ENCODE measurements at regions not wholly inside any gene's neighbourhood (a gene's known extent, or its start where the extent isn't known, plus 50 kb on each side); places are given as distances from the start of the nearest gene placed in this dataset.

DNA sequence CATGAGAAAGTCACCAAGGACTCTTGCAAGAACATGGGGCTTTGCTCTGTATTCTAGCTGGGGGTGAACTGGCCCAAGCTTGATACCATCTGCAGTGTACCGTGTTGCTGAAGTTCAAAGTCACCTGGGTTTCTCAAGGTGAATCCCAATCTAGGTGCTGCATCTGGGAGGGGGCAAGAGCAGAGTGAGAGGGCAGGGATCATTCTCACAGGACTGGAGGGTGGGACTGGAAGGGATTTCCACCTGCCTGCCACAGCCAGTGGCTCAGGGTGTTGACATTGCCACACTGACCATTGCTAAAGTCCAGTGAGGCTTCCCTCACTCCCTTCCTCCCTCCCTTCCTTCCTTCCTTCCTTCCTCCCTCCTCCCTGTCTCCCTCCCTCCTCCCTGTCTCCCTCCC is 98.7 kb downstream of the MYCN start:
- TF ChIP-seq ARNTL (CRISPR knock-in tag; IDR thresholded peaks at IDR 0.05; ENCODE audit: borderline replicate concordance, low read depth): no peak
- TF ChIP-seq ESRRG (CRISPR knock-in tag; IDR thresholded peaks at IDR 0.05): no peak
- TF ChIP-seq RARB (CRISPR knock-in tag; IDR thresholded peaks at IDR 0.05): no peak
- TF ChIP-seq ZFP3 (CRISPR knock-in tag; IDR thresholded peaks at IDR 0.05): no peak
- TF ChIP-seq ISL1 (CRISPR knock-in tag; IDR thresholded peaks at IDR 0.05): no peak
- no peak for TF ChIP-seq ZNF8 (CRISPR knock-in tag; IDR thresholded peaks at IDR 0.05)
- no peak for TF ChIP-seq CSDC2 (CRISPR knock-in tag; IDR thresholded peaks at IDR 0.05)
- TF ChIP-seq, protein P1, sequence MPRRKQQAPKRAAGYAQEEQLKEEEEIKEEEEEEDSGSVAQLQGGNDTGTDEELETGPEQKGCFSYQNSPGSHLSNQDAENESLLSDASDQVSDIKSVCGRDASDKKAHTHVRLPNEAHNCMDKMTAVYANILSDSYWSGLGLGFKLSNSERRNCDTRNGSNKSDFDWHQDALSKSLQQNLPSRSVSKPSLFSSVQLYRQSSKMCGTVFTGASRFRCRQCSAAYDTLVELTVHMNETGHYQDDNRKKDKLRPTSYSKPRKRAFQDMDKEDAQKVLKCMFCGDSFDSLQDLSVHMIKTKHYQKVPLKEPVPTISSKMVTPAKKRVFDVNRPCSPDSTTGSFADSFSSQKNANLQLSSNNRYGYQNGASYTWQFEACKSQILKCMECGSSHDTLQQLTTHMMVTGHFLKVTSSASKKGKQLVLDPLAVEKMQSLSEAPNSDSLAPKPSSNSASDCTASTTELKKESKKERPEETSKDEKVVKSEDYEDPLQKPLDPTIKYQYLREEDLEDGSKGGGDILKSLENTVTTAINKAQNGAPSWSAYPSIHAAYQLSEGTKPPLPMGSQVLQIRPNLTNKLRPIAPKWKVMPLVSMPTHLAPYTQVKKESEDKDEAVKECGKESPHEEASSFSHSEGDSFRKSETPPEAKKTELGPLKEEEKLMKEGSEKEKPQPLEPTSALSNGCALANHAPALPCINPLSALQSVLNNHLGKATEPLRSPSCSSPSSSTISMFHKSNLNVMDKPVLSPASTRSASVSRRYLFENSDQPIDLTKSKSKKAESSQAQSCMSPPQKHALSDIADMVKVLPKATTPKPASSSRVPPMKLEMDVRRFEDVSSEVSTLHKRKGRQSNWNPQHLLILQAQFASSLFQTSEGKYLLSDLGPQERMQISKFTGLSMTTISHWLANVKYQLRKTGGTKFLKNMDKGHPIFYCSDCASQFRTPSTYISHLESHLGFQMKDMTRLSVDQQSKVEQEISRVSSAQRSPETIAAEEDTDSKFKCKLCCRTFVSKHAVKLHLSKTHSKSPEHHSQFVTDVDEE (CRISPR knock-in tag; IDR thresholded peaks at IDR 0.05): no peak
- TF ChIP-seq GLIS3 (CRISPR knock-in tag; IDR thresholded peaks at IDR 0.05): no peak
- no peak for TF ChIP-seq ZC3H10 (CRISPR knock-in tag; IDR thresholded peaks at IDR 0.05)
- TF ChIP-seq PPARA (CRISPR knock-in tag; IDR thresholded peaks at IDR 0.05; ENCODE audit: borderline replicate concordance): no peak
- TF ChIP-seq, protein P2, sequence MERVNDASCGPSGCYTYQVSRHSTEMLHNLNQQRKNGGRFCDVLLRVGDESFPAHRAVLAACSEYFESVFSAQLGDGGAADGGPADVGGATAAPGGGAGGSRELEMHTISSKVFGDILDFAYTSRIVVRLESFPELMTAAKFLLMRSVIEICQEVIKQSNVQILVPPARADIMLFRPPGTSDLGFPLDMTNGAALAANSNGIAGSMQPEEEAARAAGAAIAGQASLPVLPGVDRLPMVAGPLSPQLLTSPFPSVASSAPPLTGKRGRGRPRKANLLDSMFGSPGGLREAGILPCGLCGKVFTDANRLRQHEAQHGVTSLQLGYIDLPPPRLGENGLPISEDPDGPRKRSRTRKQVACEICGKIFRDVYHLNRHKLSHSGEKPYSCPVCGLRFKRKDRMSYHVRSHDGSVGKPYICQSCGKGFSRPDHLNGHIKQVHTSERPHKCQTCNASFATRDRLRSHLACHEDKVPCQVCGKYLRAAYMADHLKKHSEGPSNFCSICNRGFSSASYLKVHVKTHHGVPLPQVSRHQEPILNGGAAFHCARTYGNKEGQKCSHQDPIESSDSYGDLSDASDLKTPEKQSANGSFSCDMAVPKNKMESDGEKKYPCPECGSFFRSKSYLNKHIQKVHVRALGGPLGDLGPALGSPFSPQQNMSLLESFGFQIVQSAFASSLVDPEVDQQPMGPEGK (CRISPR knock-in tag; IDR thresholded peaks at IDR 0.05; ENCODE audit: borderline replicate concordance): no peak
- no peak for TF ChIP-seq BACH2 (CRISPR knock-in tag; IDR thresholded peaks at IDR 0.05; ENCODE audit: borderline replicate concordance)
- no peak for ATAC-seq

DNA sequence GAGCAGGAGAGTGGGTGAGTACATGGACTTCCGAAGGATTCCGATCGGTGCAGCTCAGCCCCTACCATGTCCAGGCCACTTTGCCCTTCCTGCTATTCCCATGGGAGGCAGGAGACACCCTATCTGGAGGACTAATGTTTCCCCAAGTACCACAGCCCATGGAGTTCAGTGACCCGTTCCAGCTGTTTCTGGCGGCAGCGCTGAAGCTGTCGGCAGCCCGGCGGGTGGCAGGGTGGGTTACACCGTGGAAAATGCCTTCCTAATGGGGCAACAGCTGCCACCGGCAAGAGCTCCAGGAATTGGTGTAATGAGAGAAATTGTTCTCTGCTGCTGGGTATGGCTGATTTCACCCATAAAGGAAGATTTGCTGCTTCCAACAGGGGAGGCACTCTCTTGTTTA is 98.3 kb downstream of the MYCN start:
- no peak for ATAC-seq
- TF ChIP-seq, protein P3, sequence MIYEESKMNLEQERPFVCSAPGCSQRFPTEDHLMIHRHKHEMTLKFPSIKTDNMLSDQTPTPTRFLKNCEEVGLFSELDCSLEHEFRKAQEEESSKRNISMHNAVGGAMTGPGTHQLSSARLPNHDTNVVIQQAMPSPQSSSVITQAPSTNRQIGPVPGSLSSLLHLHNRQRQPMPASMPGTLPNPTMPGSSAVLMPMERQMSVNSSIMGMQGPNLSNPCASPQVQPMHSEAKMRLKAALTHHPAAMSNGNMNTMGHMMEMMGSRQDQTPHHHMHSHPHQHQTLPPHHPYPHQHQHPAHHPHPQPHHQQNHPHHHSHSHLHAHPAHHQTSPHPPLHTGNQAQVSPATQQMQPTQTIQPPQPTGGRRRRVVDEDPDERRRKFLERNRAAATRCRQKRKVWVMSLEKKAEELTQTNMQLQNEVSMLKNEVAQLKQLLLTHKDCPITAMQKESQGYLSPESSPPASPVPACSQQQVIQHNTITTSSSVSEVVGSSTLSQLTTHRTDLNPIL (CRISPR knock-in tag; IDR thresholded peaks at IDR 0.05; ENCODE audit: low read depth): no peak

DNA sequence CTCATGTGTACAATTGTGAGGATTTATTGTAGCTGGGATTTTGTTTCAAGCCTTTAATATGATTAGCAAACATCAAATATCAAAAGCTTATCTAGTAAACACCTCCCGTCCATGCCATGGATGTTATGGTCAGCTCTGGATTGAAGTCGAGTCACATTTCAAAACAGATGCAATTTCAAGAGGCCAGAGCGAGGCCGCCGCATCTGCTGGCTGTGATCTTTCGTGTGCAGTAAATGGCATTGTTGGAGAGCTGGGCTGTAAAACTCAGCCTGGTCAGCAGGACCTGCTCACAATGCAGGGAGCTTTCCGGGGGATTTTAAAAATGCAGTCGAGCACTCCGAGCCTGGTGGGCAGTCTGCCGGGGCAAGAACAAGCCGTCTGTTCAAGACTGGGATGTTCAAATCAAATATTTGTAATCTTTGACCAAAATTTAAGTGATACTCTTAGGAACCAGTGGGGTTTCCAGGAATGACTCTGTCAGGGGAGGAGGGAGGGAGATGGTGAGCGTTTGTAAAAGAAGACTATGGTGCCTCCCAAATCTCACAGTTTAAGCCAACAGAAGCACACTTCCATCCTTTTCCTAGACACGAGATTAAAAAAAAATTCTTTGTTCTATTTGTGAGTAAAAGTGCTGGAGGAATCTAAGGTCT is 97.6 kb downstream of the MYCN start:
- ATAC-seq: no peak
- TF ChIP-seq ZNF70 (CRISPR knock-in tag; IDR thresholded peaks at IDR 0.05): no peak
- TF ChIP-seq ARNTL (CRISPR knock-in tag; IDR thresholded peaks at IDR 0.05; ENCODE audit: borderline replicate concordance, low read depth): no peak
- no peak for TF ChIP-seq CSDC2 (CRISPR knock-in tag; IDR thresholded peaks at IDR 0.05)
- TF ChIP-seq ESRRG (CRISPR knock-in tag; IDR thresholded peaks at IDR 0.05): no peak
- TF ChIP-seq, protein P3 (CRISPR knock-in tag; IDR thresholded peaks at IDR 0.05; ENCODE audit: low read depth): no peak
- TF ChIP-seq ZFP30 (CRISPR knock-in tag; IDR thresholded peaks at IDR 0.05): no peak
- no peak for TF ChIP-seq TCF4 (CRISPR knock-in tag; IDR thresholded peaks at IDR 0.05; ENCODE audit: borderline replicate concordance)
- no peak for TF ChIP-seq SNAI2 (CRISPR knock-in tag; IDR thresholded peaks at IDR 0.05)
- TF ChIP-seq ISL1 (CRISPR knock-in tag; IDR thresholded peaks at IDR 0.05): no peak
- TF ChIP-seq ZFP3 (CRISPR knock-in tag; IDR thresholded peaks at IDR 0.05): no peak
- no peak for TF ChIP-seq ZNF8 (CRISPR knock-in tag; IDR thresholded peaks at IDR 0.05)
- TF ChIP-seq, protein P4, sequence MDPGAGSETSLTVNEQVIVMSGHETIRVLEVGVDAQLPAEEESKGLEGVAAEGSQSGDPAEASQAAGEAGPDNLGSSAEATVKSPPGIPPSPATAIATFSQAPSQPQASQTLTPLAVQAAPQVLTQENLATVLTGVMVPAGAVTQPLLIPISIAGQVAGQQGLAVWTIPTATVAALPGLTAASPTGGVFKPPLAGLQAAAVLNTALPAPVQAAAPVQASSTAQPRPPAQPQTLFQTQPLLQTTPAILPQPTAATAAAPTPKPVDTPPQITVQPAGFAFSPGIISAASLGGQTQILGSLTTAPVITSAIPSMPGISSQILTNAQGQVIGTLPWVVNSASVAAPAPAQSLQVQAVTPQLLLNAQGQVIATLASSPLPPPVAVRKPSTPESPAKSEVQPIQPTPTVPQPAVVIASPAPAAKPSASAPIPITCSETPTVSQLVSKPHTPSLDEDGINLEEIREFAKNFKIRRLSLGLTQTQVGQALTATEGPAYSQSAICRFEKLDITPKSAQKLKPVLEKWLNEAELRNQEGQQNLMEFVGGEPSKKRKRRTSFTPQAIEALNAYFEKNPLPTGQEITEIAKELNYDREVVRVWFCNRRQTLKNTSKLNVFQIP (CRISPR knock-in tag; IDR thresholded peaks at IDR 0.05; ENCODE audit: borderline replicate concordance, low read depth): no peak
- TF ChIP-seq PPARA (CRISPR knock-in tag; IDR thresholded peaks at IDR 0.05; ENCODE audit: borderline replicate concordance): no peak

DNA sequence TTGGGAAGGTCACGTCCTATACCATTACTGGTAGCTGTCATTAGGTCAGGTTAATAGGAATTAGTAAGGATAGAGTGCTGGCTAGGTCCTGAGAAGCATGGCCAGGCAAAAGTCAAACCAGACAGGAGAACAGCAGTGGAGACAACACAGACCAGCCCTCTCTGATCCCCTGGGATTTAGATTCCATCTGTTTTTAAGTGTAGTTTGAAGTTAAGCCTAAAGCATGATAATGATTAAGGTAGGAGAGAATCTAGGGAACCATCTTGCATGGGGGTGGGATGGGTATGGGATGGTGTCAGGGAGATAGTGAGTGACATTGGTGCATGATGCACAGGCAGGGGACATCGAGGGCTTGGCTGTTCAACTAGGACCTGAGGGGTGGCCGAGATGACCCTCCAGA is 96.6 kb downstream of the MYCN start:
- TF ChIP-seq TOX (CRISPR knock-in tag; IDR thresholded peaks at IDR 0.05; ENCODE audit: borderline replicate concordance): no peak
- no peak for TF ChIP-seq ESRRG (CRISPR knock-in tag; IDR thresholded peaks at IDR 0.05)
- TF ChIP-seq ZNF70 (CRISPR knock-in tag; IDR thresholded peaks at IDR 0.05): no peak
- TF ChIP-seq, protein P5, sequence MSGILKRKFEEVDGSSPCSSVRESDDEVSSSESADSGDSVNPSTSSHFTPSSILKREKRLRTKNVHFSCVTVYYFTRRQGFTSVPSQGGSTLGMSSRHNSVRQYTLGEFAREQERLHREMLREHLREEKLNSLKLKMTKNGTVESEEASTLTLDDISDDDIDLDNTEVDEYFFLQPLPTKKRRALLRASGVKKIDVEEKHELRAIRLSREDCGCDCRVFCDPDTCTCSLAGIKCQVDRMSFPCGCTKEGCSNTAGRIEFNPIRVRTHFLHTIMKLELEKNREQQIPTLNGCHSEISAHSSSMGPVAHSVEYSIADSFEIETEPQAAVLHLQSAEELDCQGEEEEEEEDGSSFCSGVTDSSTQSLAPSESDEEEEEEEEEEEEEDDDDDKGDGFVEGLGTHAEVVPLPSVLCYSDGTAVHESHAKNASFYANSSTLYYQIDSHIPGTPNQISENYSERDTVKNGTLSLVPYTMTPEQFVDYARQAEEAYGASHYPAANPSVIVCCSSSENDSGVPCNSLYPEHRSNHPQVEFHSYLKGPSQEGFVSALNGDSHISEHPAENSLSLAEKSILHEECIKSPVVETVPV (CRISPR knock-in tag; IDR thresholded peaks at IDR 0.05): no peak
- TF ChIP-seq ZFP30 (CRISPR knock-in tag; IDR thresholded peaks at IDR 0.05): no peak
- TF ChIP-seq, protein P1 (CRISPR knock-in tag; IDR thresholded peaks at IDR 0.05): no peak
- ATAC-seq: no peak
